ENCODE measurements at regions not wholly inside any gene's neighbourhood (a gene's known extent, or its start where the extent isn't known, plus 50 kb on each side); places are given as distances from the start of the nearest gene placed in this dataset.

DNA sequence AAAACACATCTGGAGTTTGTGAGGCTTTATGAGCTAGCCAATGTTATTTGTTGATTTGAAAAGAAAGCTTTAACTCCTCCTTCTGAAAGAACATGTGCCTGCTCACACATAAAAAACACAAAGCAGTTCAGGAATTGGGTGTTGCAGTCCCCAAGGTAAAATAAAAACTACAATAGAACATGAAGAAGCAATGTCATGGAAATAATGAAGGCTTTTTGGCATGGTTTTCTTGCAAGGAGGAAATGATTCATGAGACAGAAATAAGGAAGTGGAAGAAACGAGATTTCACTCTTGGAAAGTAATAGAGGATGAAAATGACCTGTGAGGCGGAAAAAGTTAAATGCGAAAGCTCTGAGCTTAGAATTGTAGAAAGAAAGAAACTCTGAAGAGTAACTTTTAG, 81.1 kb downstream of the TRIB2 start:
- TF ChIP-seq POLR2A (IDR thresholded peaks at IDR 0.05), result no peak
- no peak for TF ChIP-seq CTCF (IDR thresholded peaks at IDR 0.05)

All from testis (tissue), 2 donors.